HG02588 (cell line): ENCODE measurements at regions not wholly inside any gene's neighbourhood (a gene's known extent, or its start where the extent isn't known, plus 50 kb on each side); places are given as distances from the start of the nearest gene placed in this dataset.

ENCODE experiments used
- ATAC-seq: cut with Tn5 transposase; IDR thresholded peaks from one replicate; pipeline ENCODE4 v1.9.1; 2021; ENCODE audit warnings: mild to moderate bottlenecking, moderate library complexity; ENCODE audit not compliant: unreplicated experiment

- ATAC-seq = no peak
Observed at GRCh38 chr13:79681069-79681468, 200.1 kb downstream of the NDFIP2 start.

- ATAC-seq = no peak
Observed at GRCh38 chr13:79680485-79680884, 199.5 kb downstream of the NDFIP2 start.

- ATAC-seq = peak; percentile 47
Observed at GRCh38 chr13:79679334-79679733, 198.4 kb downstream of the NDFIP2 start.

- ATAC-seq = no peak
Observed at GRCh38 chr13:79678100-79678499, 197.1 kb downstream of the NDFIP2 start.

GRCh38 chr13:79675931-79676660 is 195.1 kb downstream of the NDFIP2 start:
- ATAC-seq = no peak

GRCh38 chr13:79674765-79675515 is 194.0 kb downstream of the NDFIP2 start:
- ATAC-seq = no peak

- no peak for ATAC-seq
Observed at GRCh38 chr13:79673993-79674377, 193.0 kb downstream of the NDFIP2 start.

- no peak for ATAC-seq
Observed at GRCh38 chr13:79673310-79673992, 192.5 kb downstream of the NDFIP2 start.

- ATAC-seq = no peak
Observed at GRCh38 chr13:79671420-79671819, 190.5 kb downstream of the NDFIP2 start.

GRCh38 chr13:79668201-79668752 is 187.3 kb downstream of the NDFIP2 start:
- ATAC-seq = no peak

GRCh38 chr13:79667771-79668170 is 186.8 kb downstream of the NDFIP2 start:
- ATAC-seq = no peak

- ATAC-seq = no peak
Observed at GRCh38 chr13:79663977-79664636, 183.2 kb downstream of the NDFIP2 start.

- ATAC-seq = no peak
Observed at GRCh38 chr13:79663435-79663834, 182.5 kb downstream of the NDFIP2 start.

- ATAC-seq = no peak
Observed at GRCh38 chr13:79662882-79663281, 181.9 kb downstream of the NDFIP2 start.

- ATAC-seq = peak; percentile 63
Observed at GRCh38 chr13:79660361-79660760, 179.4 kb downstream of the NDFIP2 start.

- no peak for ATAC-seq
Observed at GRCh38 chr13:79659121-79659521, 178.2 kb downstream of the NDFIP2 start.

- ATAC-seq = no peak
Observed at GRCh38 chr13:79658333-79658975, 177.5 kb downstream of the NDFIP2 start.

GRCh38 chr13:79655509-79655908 is 174.6 kb downstream of the NDFIP2 start:
- no peak for ATAC-seq

GRCh38 chr13:79654520-79654919 is 173.6 kb downstream of the NDFIP2 start:
- ATAC-seq = no peak

GRCh38 chr13:79650688-79651087 is 169.7 kb downstream of the NDFIP2 start:
- no peak for ATAC-seq
